OCI-LY7 (cell line): ENCODE measurements at regions not wholly inside any gene's neighbourhood (a gene's known extent, or its start where the extent isn't known, plus 50 kb on each side); places are given as distances from the start of the nearest gene placed in this dataset.
A peak's percentile ranks its signal among the peaks of the same experiment; 100 is the strongest.

Experiments used
- BruUV-seq: library from RNA; stranded (reverse); fragments of 400-500 nt; replicated peaks from 2 replicates; lab custom pipeline; 2021; lab: Mats Ljungman, UMichigan
- CTCF ChIA-PET: fragments of 300-600 bp; sonication (Branson Sonifier 250); formaldehyde crosslinking; loops from one replicate; lab custom pipeline; 2022; ENCODE audit warnings: antibody characterized with exemption; ENCODE audit not compliant: unreplicated experiment; lab: Charles Lee
- POLR2A ChIA-PET: fragments of 300-600 bp; sonication (Branson Sonifier 250); formaldehyde crosslinking; loops from one replicate; lab custom pipeline; 2022; ENCODE audit warnings: antibody characterized with exemption; lab: Charles Lee
- DNase-seq: peaks from one replicate; pipeline ENCODE4 v3.0.0-alpha.2; 2015; ENCODE audit warnings: low spot score
- H2AFZ ChIP-seq: fragments of 200-600 bp; sonication (generic), shearing (Covaris generic); 2 replicates; pipeline ENCODE4 v1.6.1; 2014; ENCODE audit warnings: mild to moderate bottlenecking, antibody characterized with exemption, low read length, moderate library complexity
- H3K27ac ChIP-seq: fragments of 200-600 bp; sonication (generic); 2 replicates; pipeline ENCODE4 v1.5.1; 2014; ENCODE audit warnings: mixed run types, low read depth, mild to moderate bottlenecking, moderate library complexity, low read length, inconsistent platforms; ENCODE audit not compliant: poor library complexity, severe bottlenecking
- H3K36me3 ChIP-seq: fragments of 200-600 bp; sonication (generic); 2 replicates; pipeline ENCODE4 v1.6.1; 2014; ENCODE audit warnings: mild to moderate bottlenecking, antibody characterized with exemption, low read length, moderate library complexity, mixed read lengths; ENCODE audit not compliant: insufficient read depth
- H3K4me1 ChIP-seq: fragments of 200-600 bp; sonication (generic); 2 replicates; pipeline ENCODE4 v1.5.1; 2014; ENCODE audit warnings: mild to moderate bottlenecking, low read length; ENCODE audit not compliant: insufficient read depth, poor library complexity, severe bottlenecking
- H3K4me2 ChIP-seq: fragments of 200-600 bp; sonication (generic); 2 replicates; pipeline ENCODE4 v1.6.1; 2014; ENCODE audit warnings: mild to moderate bottlenecking, low read length
- H3K4me3 ChIP-seq: fragments of 200-600 bp; sonication (generic); 2 replicates; pipeline ENCODE4 v1.5.1; 2014; ENCODE audit warnings: mild to moderate bottlenecking, low read depth, low read length; ENCODE audit not compliant: poor library complexity, severe bottlenecking
- H3K79me2 ChIP-seq: fragments of 200-600 bp; sonication (generic); 2 replicates; pipeline ENCODE4 v1.6.1; 2016; ENCODE audit warnings: low read depth, mild to moderate bottlenecking, low read length, moderate library complexity, mixed read lengths; ENCODE audit not compliant: insufficient read depth
- H3K9me2 ChIP-seq: fragments of 200-600 bp; sonication (generic); 2 replicates; pipeline ENCODE4 v1.6.1; 2016; ENCODE audit warnings: mild to moderate bottlenecking, low read length, mixed read lengths; ENCODE audit not compliant: insufficient read depth
- H3K9me3 ChIP-seq: fragments of 200-600 bp; sonication (generic); 2 replicates; pipeline ENCODE4 v1.6.1; 2014; ENCODE audit warnings: mild to moderate bottlenecking, mixed run types, low read length, mixed read lengths
- H4K20me1 ChIP-seq: fragments of 200-600 bp; sonication (generic); 2 replicates; pipeline ENCODE4 v1.6.1; 2014; ENCODE audit warnings: mild to moderate bottlenecking, antibody characterized with exemption, low read length, moderate library complexity, mixed read lengths; ENCODE audit not compliant: insufficient read depth
- CTCF ChIP-seq: fragments of 200-600 bp; sonication (generic); conservative IDR thresholded peaks from 2 replicates; pipeline ENCODE4 v1.5.1; 2014; ENCODE audit warnings: mild to moderate bottlenecking, antibody characterized with exemption, low read length, moderate library complexity, mixed read lengths
- EZH2phosphoT487 ChIP-seq: fragments of 200-600 bp; sonication (generic); IDR thresholded peaks from 2 replicates; pipeline ENCODE4 v1.6.1; 2018; ENCODE audit warnings: low read depth, borderline replicate concordance, mild to moderate bottlenecking, mixed run types, antibody characterized with exemption, low read length, moderate library complexity, mixed read lengths
- intact Hi-C: fragments of 100-400 bp; cut with micrococcal nuclease; formaldehyde crosslinking; loops from one replicate; pipeline ENCODE4 v1.10.0; 2022; ENCODE audit not compliant: unreplicated experiment

- Histone ChIP-seq H4K20me1 (no peaks in the 10 kb centered on the region), H3K79me2 (no peaks in the 10 kb centered on the region), H2AFZ (peak overlapping the region; percentile 97), H3K9me3 (no peaks in the 10 kb centered on the region), H3K4me1 (peaks cover 25% of the 10 kb centered on the region), H3K36me3 (no peaks in the 10 kb centered on the region), H3K4me3 (no peak overlapping the region), H3K9me2 (no peaks in the 10 kb centered on the region), H3K4me2 (peak overlapping the region; percentile 55), H3K27ac (peak overlapping the region; percentile 19)
- intact Hi-C loops: no loop called here
- no peak for TF ChIP-seq EZH2phosphoT487
- no peak for TF ChIP-seq CTCF
- ChIA-PET CTCF (no interaction called here), POLR2A (interaction anchor here (1.0 to 1.6 kb wide), 5 partner anchors 9 to 48 kb away, joined by 3 to 4 read pairs (median 4); no protein-coding TSS in a partner anchor)
- DNase-seq: peak; percentile 77
- no TSS peak for BruUV-seq
Measured at GRCh38 chr12:16112612-16113560, 164.6 kb downstream of the SLC15A5 start.

GRCh38 chr12:16112130-16112529 is 165.4 kb downstream of the SLC15A5 start:
- no peak for DNase-seq
- TF ChIP-seq EZH2phosphoT487 (no peak), CTCF (no peak)
- no peak overlapping the region for H3K27ac ChIP-seq
- no peaks in the 10 kb centered on the region for H3K9me3 ChIP-seq
- H3K79me2 ChIP-seq: no peaks in the 10 kb centered on the region
- H3K4me2 ChIP-seq: no peak overlapping the region
- no peak overlapping the region for H3K4me3 ChIP-seq
- no TSS peak for BruUV-seq
- ChIA-PET CTCF (no interaction called here), POLR2A (interaction anchor here (0.6 to 1.6 kb wide), 6 partner anchors 9 to 749 kb away, joined by 3 to 4 read pairs (median 4); no protein-coding TSS in a partner anchor)
- H4K20me1 ChIP-seq: no peaks in the 10 kb centered on the region
- intact Hi-C loops: no loop called here
- H3K4me1 ChIP-seq: peaks cover 25% of the 10 kb centered on the region
- H3K9me2 ChIP-seq: no peaks in the 10 kb centered on the region
- no peaks in the 10 kb centered on the region for H3K36me3 ChIP-seq
- H2AFZ ChIP-seq: no peak overlapping the region

- Histone ChIP-seq H3K4me1 (peaks cover 25% of the 10 kb centered on the region), H3K9me3 (no peaks in the 10 kb centered on the region), H3K4me3 (no peak overlapping the region), H3K9me2 (no peaks in the 10 kb centered on the region), H3K27ac (no peak overlapping the region), H3K36me3 (no peaks in the 10 kb centered on the region), H2AFZ (no peak overlapping the region), H4K20me1 (no peaks in the 10 kb centered on the region), H3K4me2 (no peak overlapping the region), H3K79me2 (no peaks in the 10 kb centered on the region)
- no peak for DNase-seq
- TF ChIP-seq CTCF: no peak
- TF ChIP-seq EZH2phosphoT487: no peak
- intact Hi-C loops: no loop called here
- no TSS peak for BruUV-seq
- POLR2A ChIA-PET: no interaction called here
- CTCF ChIA-PET: no interaction called here
Measured at GRCh38 chr12:16110596-16110995, 166.9 kb downstream of the SLC15A5 start.
